Stimulated activated naive B cell treated with anti-CD40 and anti-IgM and Interleukin-4, amounts not matched to agents 10 μg/mL and 1 μg/mL and 100 μg/mL, for 72 hours (primary cell): ENCODE measurements at regions not wholly inside any gene's neighbourhood (a gene's known extent, or its start where the extent isn't known, plus 50 kb on each side); places are given as distances from the start of the nearest gene placed in this dataset.

Experiments used
- ATAC-seq, 2 donors: fragments of 150-1000 bp; cut with Tn5 transposase; replicated peaks; 2 replicates each; pipeline ENCODE4 v1.10.0; 2021; ENCODE audit warnings: moderate library complexity in 1 of 2
- DNase-seq: peaks from one replicate; pipeline ENCODE4 v3.0.0; 2021
- H3K27ac Mint-ChIP-seq: one replicate; pipeline ENCODE4 v1.8.0; 2022; ENCODE audit warnings: mild to moderate bottlenecking, mixed read lengths
- H3K27me3 Mint-ChIP-seq, 2 donors: one replicate each; pipeline ENCODE4 v1.8.0; 2022; ENCODE audit warnings: mixed read lengths in 2 of 2
- H3K36me3 Mint-ChIP-seq, 2 donors: one replicate each; pipeline ENCODE4 v1.8.0; 2022; ENCODE audit warnings: mixed read lengths in 2 of 2, mild to moderate bottlenecking in 1 of 2
- H3K4me1 Mint-ChIP-seq, 2 donors: one replicate each; pipeline ENCODE4 v1.8.0; 2022; ENCODE audit warnings: mixed read lengths in 2 of 2, mild to moderate bottlenecking in 1 of 2
- H3K4me3 Mint-ChIP-seq, 2 donors: one replicate each; pipeline ENCODE4 v1.8.0; 2022; ENCODE audit warnings: mild to moderate bottlenecking in 2 of 2, mixed read lengths in 2 of 2, moderate library complexity in 1 of 2
- H3K9me3 Mint-ChIP-seq, 2 donors: one replicate each; pipeline ENCODE4 v1.8.0; 2022; ENCODE audit warnings: mixed read lengths in 2 of 2, mild to moderate bottlenecking in 1 of 2

DNA sequence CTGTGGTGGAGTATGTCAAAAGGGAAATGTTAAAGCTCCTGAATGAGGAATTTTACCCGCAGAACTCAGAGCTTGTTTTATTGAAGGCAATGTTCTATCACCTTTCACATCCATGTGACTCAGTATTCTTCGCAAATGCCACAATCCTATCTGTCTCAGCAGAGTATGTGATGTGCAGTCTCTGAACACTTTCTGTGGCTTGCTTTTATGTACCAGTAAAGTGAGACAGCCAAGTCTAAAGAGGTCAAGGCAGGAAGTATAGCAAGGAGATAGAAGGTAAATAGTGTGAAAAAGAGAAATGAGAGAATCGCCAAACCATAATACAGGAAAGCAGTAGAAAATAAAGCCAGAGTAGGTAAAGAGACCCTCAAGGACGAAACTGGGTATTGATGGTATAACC, 515.8 kb downstream of the RAB28 start:
- Mint-ChIP-seq H3K4me3 (no peak overlapping the region), H3K27me3 (no peaks in the 10 kb centered on the region), H3K36me3 (no peaks in the 10 kb centered on the region), H3K4me1 (no peaks in the 10 kb centered on the region), H3K9me3 (peaks cover 0 to 1% of the 10 kb centered on the region in 2 donors), H3K27ac (no peak overlapping the region)
- ATAC-seq (no peak), DNase-seq (no peak)

- Mint-ChIP-seq H3K9me3 (peaks cover 0 to 1% of the 10 kb centered on the region in 2 donors), H3K27me3 (no peaks in the 10 kb centered on the region), H3K4me3 (no peak overlapping the region), H3K27ac (no peak overlapping the region), H3K36me3 (no peaks in the 10 kb centered on the region), H3K4me1 (no peaks in the 10 kb centered on the region)
- no peak for ATAC-seq
- DNase-seq: no peak
Observed at GRCh38 chr4:12966726-12967125, 517.4 kb downstream of the RAB28 start.

GRCh38 chr4:12965334-12965733, 518.8 kb downstream of the RAB28 start:
- no peak for DNase-seq
- H3K27ac Mint-ChIP-seq: no peak overlapping the region
- no peaks in the 10 kb centered on the region for H3K4me1 Mint-ChIP-seq
- H3K4me3 Mint-ChIP-seq: no peak overlapping the region
- H3K27me3 Mint-ChIP-seq: no peaks in the 10 kb centered on the region
- H3K9me3 Mint-ChIP-seq: peaks cover 0 to 1% of the 10 kb centered on the region in 2 donors
- H3K36me3 Mint-ChIP-seq: no peaks in the 10 kb centered on the region
- ATAC-seq: no peak

- DNase-seq (no peak), ATAC-seq (no peak)
- Mint-ChIP-seq H3K9me3 (peaks cover 0 to 1% of the 10 kb centered on the region in 2 donors), H3K36me3 (no peaks in the 10 kb centered on the region), H3K27ac (no peak overlapping the region), H3K27me3 (no peaks in the 10 kb centered on the region), H3K4me3 (no peak overlapping the region), H3K4me1 (no peaks in the 10 kb centered on the region)
Observed at GRCh38 chr4:12963912-12964311, 520.2 kb downstream of the RAB28 start.

- Mint-ChIP-seq H3K4me3 (no peak overlapping the region), H3K27me3 (no peaks in the 10 kb centered on the region), H3K4me1 (no peaks in the 10 kb centered on the region), H3K27ac (no peak overlapping the region), H3K9me3 (peaks cover 0 to 1% of the 10 kb centered on the region in 2 donors), H3K36me3 (no peaks in the 10 kb centered on the region)
- ATAC-seq (no peak), DNase-seq (no peak)
Observed at GRCh38 chr4:12963291-12963690, 520.8 kb downstream of the RAB28 start.

DNA sequence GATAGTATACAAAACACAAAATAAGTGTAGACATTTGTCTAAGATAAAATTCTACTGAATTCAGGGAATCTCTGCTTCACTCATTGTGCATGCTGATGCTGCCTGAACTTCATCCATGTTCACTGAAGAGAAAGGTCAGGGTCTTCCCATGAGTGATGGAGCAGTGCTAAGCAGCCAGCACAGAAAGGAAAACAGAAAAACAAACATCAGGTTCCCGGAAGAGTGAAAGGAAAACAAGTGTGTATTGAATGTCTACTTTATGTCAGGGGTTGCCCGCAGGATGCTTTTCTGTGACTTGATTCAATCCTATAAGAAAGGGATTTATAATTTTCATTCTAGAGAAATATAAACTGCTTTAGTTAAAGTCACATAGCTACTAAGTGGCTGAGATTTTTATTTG, 522.4 kb downstream of the RAB28 start:
- Mint-ChIP-seq H3K36me3 (no peaks in the 10 kb centered on the region), H3K27me3 (no peaks in the 10 kb centered on the region), H3K4me1 (no peaks in the 10 kb centered on the region), H3K27ac (no peak overlapping the region), H3K9me3 (peaks cover 0 to 1% of the 10 kb centered on the region in 2 donors), H3K4me3 (no peak overlapping the region)
- DNase-seq (no peak), ATAC-seq (no peak)

DNA sequence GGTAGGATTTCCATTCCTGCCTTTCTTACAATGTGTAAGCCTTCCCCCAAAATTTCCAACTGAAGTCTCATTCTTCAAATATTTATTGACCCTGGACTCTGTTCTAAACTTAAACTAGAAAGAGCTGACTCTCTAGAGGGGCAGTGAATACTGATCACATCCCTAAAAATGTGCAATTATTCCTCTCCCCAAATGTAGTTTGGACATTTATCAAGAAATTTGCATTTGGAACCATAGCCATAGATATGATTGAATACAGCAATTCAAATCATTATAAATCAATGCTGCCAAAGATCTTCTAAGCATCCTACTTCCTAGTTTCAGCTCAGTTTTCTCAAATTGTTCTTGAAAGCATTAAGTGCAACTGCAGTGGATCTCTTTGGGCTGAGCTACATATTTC, 525.7 kb downstream of the RAB28 start:
- Mint-ChIP-seq H3K27ac (no peak overlapping the region), H3K36me3 (no peaks in the 10 kb centered on the region), H3K27me3 (no peaks in the 10 kb centered on the region), H3K4me3 (no peak overlapping the region), H3K4me1 (no peaks in the 10 kb centered on the region), H3K9me3 (peaks cover 0 to 2% of the 10 kb centered on the region in 2 donors)
- ATAC-seq (no peak), DNase-seq (no peak)

- Mint-ChIP-seq H3K27me3 (no peaks in the 10 kb centered on the region), H3K27ac (no peak overlapping the region), H3K4me1 (no peaks in the 10 kb centered on the region), H3K36me3 (no peaks in the 10 kb centered on the region), H3K4me3 (no peak overlapping the region), H3K9me3 (peaks cover 0 to 2% of the 10 kb centered on the region in 2 donors)
- ATAC-seq: no peak
- DNase-seq: no peak
Observed at GRCh38 chr4:12957108-12957507, 527.0 kb downstream of the RAB28 start.

GRCh38 chr4:12956026-12956425, 528.1 kb downstream of the RAB28 start:
- no peak overlapping the region for H3K27ac Mint-ChIP-seq
- H3K9me3 Mint-ChIP-seq: peaks cover 0 to 2% of the 10 kb centered on the region in 2 donors
- no peak for DNase-seq
- H3K4me3 Mint-ChIP-seq: no peak overlapping the region
- no peak for ATAC-seq
- no peaks in the 10 kb centered on the region for H3K27me3 Mint-ChIP-seq
- H3K4me1 Mint-ChIP-seq: no peaks in the 10 kb centered on the region
- no peaks in the 10 kb centered on the region for H3K36me3 Mint-ChIP-seq

- DNase-seq (no peak), ATAC-seq (no peak)
- Mint-ChIP-seq H3K9me3 (no peaks in the 10 kb centered on the region), H3K4me3 (no peak overlapping the region), H3K27ac (no peak overlapping the region), H3K36me3 (no peaks in the 10 kb centered on the region), H3K4me1 (no peaks in the 10 kb centered on the region), H3K27me3 (no peaks in the 10 kb centered on the region)
Observed at GRCh38 chr4:12949719-12950490, 534.2 kb downstream of the RAB28 start.

DNA sequence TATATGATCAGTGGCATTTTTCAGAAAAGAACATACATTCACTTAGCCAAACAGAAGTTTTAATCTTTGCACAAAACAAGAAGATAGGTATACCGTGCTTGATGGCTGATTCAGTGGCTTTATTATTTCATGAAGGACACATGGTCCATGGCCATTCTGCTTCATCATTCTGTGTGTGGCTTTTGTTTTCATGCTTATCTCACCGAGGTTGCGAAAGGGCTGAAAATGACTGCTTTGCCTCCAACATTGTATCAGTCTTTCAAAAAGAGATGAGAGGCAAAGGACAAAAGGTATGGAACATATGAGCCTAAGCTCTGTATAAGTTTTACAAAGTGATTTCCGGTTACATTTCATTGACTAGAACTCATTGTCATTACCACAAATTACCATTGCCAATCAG, 541.1 kb downstream of the RAB28 start:
- ATAC-seq (no peak), DNase-seq (no peak)
- H3K27ac Mint-ChIP-seq: no peak overlapping the region
- no peaks in the 10 kb centered on the region for H3K36me3 Mint-ChIP-seq
- no peak overlapping the region for H3K4me3 Mint-ChIP-seq
- H3K9me3 Mint-ChIP-seq: peaks cover 0 to 2% of the 10 kb centered on the region in 2 donors
- no peaks in the 10 kb centered on the region for H3K27me3 Mint-ChIP-seq
- no peaks in the 10 kb centered on the region for H3K4me1 Mint-ChIP-seq

- no peak for DNase-seq
- no peak for ATAC-seq
- peaks cover 6 to 10% of the 10 kb centered on the region in 2 donors for H3K9me3 Mint-ChIP-seq
- no peaks in the 10 kb centered on the region for H3K27me3 Mint-ChIP-seq
- H3K4me1 Mint-ChIP-seq: no peaks in the 10 kb centered on the region
- no peaks in the 10 kb centered on the region for H3K36me3 Mint-ChIP-seq
- H3K4me3 Mint-ChIP-seq: no peak overlapping the region
- no peak overlapping the region for H3K27ac Mint-ChIP-seq
Observed at GRCh38 chr4:12933760-12934221, 550.3 kb downstream of the RAB28 start.

- H3K4me3 Mint-ChIP-seq: no peak overlapping the region
- DNase-seq: no peak
- H3K27me3 Mint-ChIP-seq: no peaks in the 10 kb centered on the region
- H3K27ac Mint-ChIP-seq: no peak overlapping the region
- H3K36me3 Mint-ChIP-seq: no peaks in the 10 kb centered on the region
- H3K4me1 Mint-ChIP-seq: no peaks in the 10 kb centered on the region
- H3K9me3 Mint-ChIP-seq: peaks cover 6 to 10% of the 10 kb centered on the region in 2 donors
- no peak for ATAC-seq
Observed at GRCh38 chr4:12932203-12932788, 551.8 kb downstream of the RAB28 start.

- Mint-ChIP-seq H3K9me3 (peaks cover 6 to 8% of the 10 kb centered on the region in 2 donors), H3K36me3 (no peaks in the 10 kb centered on the region), H3K4me1 (no peaks in the 10 kb centered on the region), H3K27me3 (no peaks in the 10 kb centered on the region), H3K4me3 (no peak overlapping the region), H3K27ac (no peak overlapping the region)
- ATAC-seq (no peak), DNase-seq (no peak)
Observed at GRCh38 chr4:12929784-12930183, 554.4 kb downstream of the RAB28 start.

- no peak for DNase-seq
- ATAC-seq: no peak
- peaks cover 6 to 10% of the 10 kb centered on the region in 2 donors for H3K9me3 Mint-ChIP-seq
- no peaks in the 10 kb centered on the region for H3K4me1 Mint-ChIP-seq
- no peaks in the 10 kb centered on the region for H3K36me3 Mint-ChIP-seq
- no peaks in the 10 kb centered on the region for H3K27me3 Mint-ChIP-seq
- no peak overlapping the region for H3K27ac Mint-ChIP-seq
- no peak overlapping the region for H3K4me3 Mint-ChIP-seq
Observed at GRCh38 chr4:12928751-12929150, 555.4 kb downstream of the RAB28 start.
